Transverse colon (tissue), 4 donors: ENCODE measurements at regions not wholly inside any gene's neighbourhood (a gene's known extent, or its start where the extent isn't known, plus 50 kb on each side); places are given as distances from the start of the nearest gene placed in this dataset.

Experiments used
- DNase-seq: peaks from one replicate; pipeline ENCODE4 v3.0.0-alpha.2; 2019
- H3K27ac ChIP-seq, 4 donors: fragments of 200-600 bp; sonication (generic); 2 replicates each; pipeline ENCODE4 v1.5.1; 2016 to 2018; ENCODE audit warnings: inconsistent platforms in 4 of 4
- H3K27me3 ChIP-seq: fragments of 200-600 bp; sonication (generic); 2 replicates; pipeline ENCODE4 v1.5.1; 2017; ENCODE audit warnings: inconsistent platforms
- H3K36me3 ChIP-seq, 4 donors: fragments of 200-600 bp; sonication (generic); 2 replicates each; pipeline ENCODE4 v1.5.1; 2017 to 2019; ENCODE audit warnings: inconsistent platforms in 4 of 4
- H3K4me1 ChIP-seq, 4 donors: fragments of 200-600 bp; sonication (generic); 2 replicates each; pipeline ENCODE4 v1.5.1; 2017 to 2020; ENCODE audit warnings: inconsistent platforms in 4 of 4
- H3K4me3 ChIP-seq, 4 donors: fragments of 200-600 bp; sonication (generic); 1 replicate in 1 of 4; 2 replicates in 3 of 4; pipeline versions ENCODE4 v1.5.1 to v1.6.1; 2017 to 2019; ENCODE audit warnings: inconsistent platforms in 4 of 4
- H3K9me3 ChIP-seq, 2 donors: fragments of 200-600 bp; sonication (generic); 2 replicates each; pipeline ENCODE4 v1.5.1; 2017 to 2019; ENCODE audit warnings: inconsistent platforms in 2 of 2
- CTCF ChIP-seq, 5 experiments: fragments of 200-600 bp in 3 of 5; fragments of 450-650 bp in 2 of 5; sonication (generic) in 3 of 5; IDR thresholded peaks; 1 replicate in 2 of 5; 2 replicates in 3 of 5; pipeline ENCODE4 v1.5.1; 2016 to 2017; ENCODE audit warnings: antibody characterized with exemption in 5 of 5, inconsistent platforms in 3 of 5, mild to moderate bottlenecking in 2 of 5, moderate library complexity in 1 of 5
- EP300 ChIP-seq: sonication (generic); formaldehyde crosslinking; IDR thresholded peaks from one replicate; pipeline ENCODE4 v1.6.1; 2017; ENCODE audit warnings: antibody characterized with exemption, low read depth
- POLR2A ChIP-seq: fragments of 450-650 bp; IDR thresholded peaks from one replicate; pipeline ENCODE4 v1.6.1; 2016; ENCODE audit warnings: antibody characterized with exemption, mild to moderate bottlenecking, moderate library complexity
- POLR2AphosphoS5 ChIP-seq, 3 donors: sonication (generic); formaldehyde crosslinking; IDR thresholded peaks; one replicate each; pipeline ENCODE4 v1.6.1; 2016; ENCODE audit warnings: antibody characterized with exemption in 3 of 3
- WGBS, 2 donors: methylation state at CpG; one replicate each; pipeline ENCODE4 v1.1.5; 2018; ENCODE audit warnings: low coverage in 1 of 2; 5-methylcytosine and 5-hydroxymethylcytosine counted together
- in situ Hi-C, 4 donors: fragments of 200-750 bp; cut with MboI; loops; one replicate each; pipeline versions ENCODE4 v1.15.0 to v1.15.1; 2017; ENCODE audit warnings: low sequenced_read_pairs in 3 of 4, low pct_ligation_motif_present in 1 of 4, low pct_unique_long_range_greater_than_20kb in 1 of 4
- intact Hi-C: fragments of 100-400 bp; cut with DNase I; formaldehyde crosslinking; loops from one replicate; pipeline ENCODE4 v1.15.1; 2023; ENCODE audit warnings: low total_unique reads

GRCh38 chrX:99415470-99415869 is 994.6 kb downstream of the PCDH19 start:
- Histone ChIP-seq H3K9me3 (no peaks in the 10 kb centered on the region), H3K27me3 (no peaks in the 10 kb centered on the region), H3K4me3 (no peak overlapping the region), H3K27ac (no peak overlapping the region), H3K4me1 (no peaks in the 10 kb centered on the region), H3K36me3 (no peaks in the 10 kb centered on the region)
- TF ChIP-seq POLR2A (no peak), POLR2AphosphoS5 (IDR thresholded peaks at IDR 0.05) (no peak), CTCF (IDR thresholded peaks at IDR 0.05) (no peak), EP300 (no peak)
- 79% methylated on average over 1 of the region's 1 CpG; no CpG with 5 or more reads in 1 of the 2 donors for WGBS, 2 donors
- no peak for DNase-seq
- intact Hi-C loops: no loop called here
- in situ Hi-C loops: no loop called here

- TF ChIP-seq POLR2AphosphoS5 (IDR thresholded peaks at IDR 0.05) (no peak), CTCF (IDR thresholded peaks at IDR 0.05) (no peak), EP300 (no peak), POLR2A (no peak)
- Histone ChIP-seq H3K4me3 (no peak overlapping the region), H3K27me3 (no peaks in the 10 kb centered on the region), H3K9me3 (no peaks in the 10 kb centered on the region), H3K36me3 (no peaks in the 10 kb centered on the region), H3K4me1 (no peaks in the 10 kb centered on the region), H3K27ac (no peak overlapping the region)
- 75 to 89% methylated on average over 3 of the region's 3 CpGs for WGBS, 2 donors
- intact Hi-C loops (no loop called here), in situ Hi-C loops (no loop called here)
- DNase-seq: no peak
Measured at GRCh38 chrX:99413317-99413716, 996.8 kb downstream of the PCDH19 start.

- Histone ChIP-seq H3K9me3 (no peaks in the 10 kb centered on the region), H3K4me3 (no peak overlapping the region), H3K27ac (no peak overlapping the region), H3K27me3 (no peaks in the 10 kb centered on the region), H3K4me1 (no peaks in the 10 kb centered on the region), H3K36me3 (no peaks in the 10 kb centered on the region)
- no peak for DNase-seq
- in situ Hi-C loops: no loop called here
- 68% methylated on average over 3 of the region's 3 CpGs; no CpG with 5 or more reads in 1 of the 2 donors for WGBS, 2 donors
- TF ChIP-seq POLR2A (no peak), POLR2AphosphoS5 (IDR thresholded peaks at IDR 0.05) (no peak), EP300 (no peak), CTCF (IDR thresholded peaks at IDR 0.05) (no peak)
- intact Hi-C loops: no loop called here
Measured at GRCh38 chrX:99398545-99398944, 1011.5 kb downstream of the PCDH19 start.

GRCh38 chrX:99397879-99398278 is 1012.2 kb downstream of the PCDH19 start:
- no peak overlapping the region for H3K4me3 ChIP-seq
- 50% methylated on average over 1 of the region's 1 CpG; no CpG with 5 or more reads in 1 of the 2 donors for WGBS, 2 donors
- in situ Hi-C loops: no loop called here
- intact Hi-C loops: no loop called here
- no peak for DNase-seq
- no peaks in the 10 kb centered on the region for H3K27me3 ChIP-seq
- no peaks in the 10 kb centered on the region for H3K36me3 ChIP-seq
- H3K9me3 ChIP-seq: no peaks in the 10 kb centered on the region
- H3K4me1 ChIP-seq: no peaks in the 10 kb centered on the region
- TF ChIP-seq POLR2AphosphoS5 (IDR thresholded peaks at IDR 0.05) (no peak), EP300 (no peak), POLR2A (no peak), CTCF (IDR thresholded peaks at IDR 0.05) (no peak)
- H3K27ac ChIP-seq: no peak overlapping the region
